ENCODE measurements at regions not wholly inside any gene's neighbourhood (a gene's known extent, or its start where the extent isn't known, plus 50 kb on each side); places are given as distances from the start of the nearest gene placed in this dataset.
"Not testable (repeated sequence)": the region's sequence is repeated elsewhere in the genome, so short reads cannot be mapped to it uniquely, and the experiment has no call there.

GRCh38 chr14:97791906-97792305 lies 994.7 kb downstream of the VRK1 start:
- TF ChIP-seq MYC (IDR thresholded peaks at IDR 0.05; ENCODE audit: low read depth, low read length) (no peak), POLR2A (IDR thresholded peaks at IDR 0.05; ENCODE audit: extremely low read depth, insufficient read length) (no peak), CTCF (IDR thresholded peaks at IDR 0.05; ENCODE audit: low read depth, low read length) (no peak), MAX (IDR thresholded peaks at IDR 0.05; ENCODE audit: low read depth, low read length) (no peak)
- no peak for DNase-seq (ENCODE audit: low read depth)

GRCh38 chr14:97796511-97796910 lies 999.3 kb downstream of the VRK1 start:
- DNase-seq (ENCODE audit: low read depth) = no peak
- no peak for TF ChIP-seq MAX (IDR thresholded peaks at IDR 0.05; ENCODE audit: low read depth, low read length)
- TF ChIP-seq CTCF (IDR thresholded peaks at IDR 0.05; ENCODE audit: low read depth, low read length) = no peak
- TF ChIP-seq MYC (IDR thresholded peaks at IDR 0.05; ENCODE audit: low read depth, low read length) = no peak
- no peak for TF ChIP-seq POLR2A (IDR thresholded peaks at IDR 0.05; ENCODE audit: extremely low read depth, insufficient read length)
- no peak overlapping the region for H3K4me3 ChIP-seq (ENCODE audit: low read depth, low read length)

More at GRCh38 chr14:97791906-97792305, 994.7 kb downstream of the VRK1 start:
- no peak overlapping the region for H3K4me3 ChIP-seq (ENCODE audit: low read depth, low read length)

- TF ChIP-seq POLR2A (IDR thresholded peaks at IDR 0.05; ENCODE audit: extremely low read depth, insufficient read length) (no peak), MAX (IDR thresholded peaks at IDR 0.05; ENCODE audit: low read depth, low read length) (no peak), CTCF (IDR thresholded peaks at IDR 0.05; ENCODE audit: low read depth, low read length) (no peak)
- no peak for DNase-seq (ENCODE audit: low read depth)
- H3K4me3 ChIP-seq (ENCODE audit: low read depth, low read length) = no peak overlapping the region
These were observed 1001.0 kb downstream of the VRK1 start for GRCh38 chr14:97798176-97798575.

- H3K4me3 ChIP-seq (ENCODE audit: low read depth, low read length) = no peak overlapping the region
- TF ChIP-seq MYC (IDR thresholded peaks at IDR 0.05; ENCODE audit: low read depth, low read length) (no peak), CTCF (IDR thresholded peaks at IDR 0.05; ENCODE audit: low read depth, low read length) (no peak), MAX (IDR thresholded peaks at IDR 0.05; ENCODE audit: low read depth, low read length) (no peak)
- no peak for DNase-seq (ENCODE audit: low read depth)
These were observed 1005.5 kb downstream of the VRK1 start for GRCh38 chr14:97802430-97803373.

GRCh38 chr14:97804056-97804455 lies 1006.9 kb downstream of the VRK1 start:
- H3K4me3 ChIP-seq (ENCODE audit: low read depth, low read length) = no peak overlapping the region
- no peak for TF ChIP-seq POLR2A (IDR thresholded peaks at IDR 0.05; ENCODE audit: extremely low read depth, insufficient read length)
- no peak for DNase-seq (ENCODE audit: low read depth)

GRCh38 chr14:97806891-97807290 lies 1009.7 kb downstream of the VRK1 start:
- no peak overlapping the region for H3K4me3 ChIP-seq (ENCODE audit: low read depth, low read length)
- no peak for DNase-seq (ENCODE audit: low read depth)
- TF ChIP-seq CTCF (IDR thresholded peaks at IDR 0.05; ENCODE audit: low read depth, low read length) (no peak), MAX (IDR thresholded peaks at IDR 0.05; ENCODE audit: low read depth, low read length) (no peak), POLR2A (IDR thresholded peaks at IDR 0.05; ENCODE audit: extremely low read depth, insufficient read length) (no peak), MYC (IDR thresholded peaks at IDR 0.05; ENCODE audit: low read depth, low read length) (no peak)

- DNase-seq (ENCODE audit: low read depth); H3K4me3 ChIP-seq (ENCODE audit: low read depth, low read length): not testable (repeated sequence)
These were observed 1011.4 kb downstream of the VRK1 start for GRCh38 chr14:97808541-97808940.

Measured in NB4 (cell line).